GM12892 (cell line): ENCODE measurements at regions not wholly inside any gene's neighbourhood (a gene's known extent, or its start where the extent isn't known, plus 50 kb on each side); places are given as distances from the start of the nearest gene placed in this dataset.

Source experiments
- POLR2A ChIP-seq: IDR thresholded peaks from 2 replicates; pipeline ENCODE4 v1.6.1; 2011; ENCODE audit warnings: low read depth, low read length, control low read depth
- POLR2AphosphoS5 ChIP-seq: IDR thresholded peaks from 2 replicates; pipeline ENCODE4 v1.6.1; 2011; ENCODE audit warnings: low read depth, low read length, control low read depth
- TAF1 ChIP-seq: IDR thresholded peaks from 2 replicates; pipeline ENCODE4 v1.6.1; 2011; ENCODE audit warnings: low read depth, mild to moderate bottlenecking, control low read depth, low read length, borderline replicate concordance

DNA sequence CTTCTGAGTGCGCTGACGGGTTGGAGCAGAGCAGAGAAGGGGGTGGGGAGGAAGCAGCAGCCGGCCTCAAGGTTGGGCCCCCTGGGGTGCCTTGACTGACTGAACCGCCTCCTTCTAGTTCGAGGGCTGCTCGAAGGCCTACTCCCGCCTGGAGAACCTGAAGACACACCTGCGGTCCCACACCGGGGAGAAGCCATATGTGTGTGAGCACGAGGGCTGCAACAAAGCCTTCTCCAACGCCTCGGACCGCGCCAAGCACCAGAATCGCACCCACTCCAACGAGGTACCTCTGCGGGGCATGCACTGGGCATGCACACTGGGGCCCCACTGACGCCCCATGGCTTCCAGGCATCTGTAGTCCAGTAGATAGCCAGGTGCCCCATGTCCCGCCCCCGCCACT lies 246.9 kb downstream of the GLI2 start:
- no peak for TF ChIP-seq POLR2A
- no peak for TF ChIP-seq TAF1
- TF ChIP-seq POLR2AphosphoS5 = no peak
